ENCODE measurements at regions not wholly inside any gene's neighbourhood (a gene's known extent, or its start where the extent isn't known, plus 50 kb on each side); places are given as distances from the start of the nearest gene placed in this dataset.

DNA sequence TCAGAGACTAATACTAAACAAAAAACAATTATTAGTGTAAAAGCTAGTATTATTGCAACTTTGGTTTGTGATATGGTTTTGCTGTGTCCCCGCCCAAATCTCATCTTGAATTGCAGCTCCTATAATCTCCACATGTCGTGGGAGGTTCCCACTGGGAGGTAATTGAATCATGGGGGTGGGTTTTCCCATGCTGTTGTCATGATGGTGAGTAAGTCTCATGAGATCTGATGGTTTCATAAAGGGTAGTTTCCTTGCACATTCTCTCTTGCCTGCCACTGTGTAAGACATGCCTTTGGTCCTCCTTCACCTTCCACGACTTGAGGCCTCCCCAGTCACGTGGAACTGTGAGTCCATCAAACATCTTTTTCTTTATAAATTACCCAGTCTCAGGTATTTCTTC lies 325.9 kb upstream of the DAB2 start:
- H2BK12ac ChIP-seq (ENCODE audit: insufficient read length, low read depth, low read length): no peak overlapping the region
- no peak overlapping the region for H3K27ac ChIP-seq (ENCODE audit: insufficient read length, low read depth, low read length)
- no peak overlapping the region for H2BK15ac ChIP-seq (ENCODE audit: low read depth, low read length)
- H2AFZ ChIP-seq (ENCODE audit: low read length): no peak overlapping the region
- no peak overlapping the region for H3T11ph ChIP-seq (ENCODE audit: low read length)
- no peak overlapping the region for H3K14ac ChIP-seq (ENCODE audit: insufficient read depth, low read length)
- no peak overlapping the region for H3K9ac ChIP-seq (ENCODE audit: extremely low read depth, insufficient read length, low read length)
- no peak overlapping the region for H3K4ac ChIP-seq (ENCODE audit: low read depth, low read length)
- H3K4me1 ChIP-seq (ENCODE audit: insufficient read depth, low read length): no peaks in the 10 kb centered on the region
- H3K27ac Mint-ChIP-seq: no peak overlapping the region
- no peak overlapping the region for H3K56ac ChIP-seq (ENCODE audit: insufficient read length, low read depth, low read length)
- H4K8ac ChIP-seq (replicated peaks; ENCODE audit: insufficient read length, low read depth, low read length): no peak overlapping the region
- no peaks in the 10 kb centered on the region; a peak in 1 of 7 replicates for H3K36me3 Mint-ChIP-seq (ENCODE audit: insufficient read depth in 1 of 3, low read depth in 3 of 3)
- no peaks in the 10 kb centered on the region for H3K27me3 ChIP-seq (ENCODE audit: insufficient read depth, low read length)
- no peak for DNase-seq
- no peaks in the 10 kb centered on the region for H3K4me1 Mint-ChIP-seq
- no peak overlapping the region for H3K18ac ChIP-seq (ENCODE audit: insufficient read length, low read depth, low read length)
- H2BK20ac ChIP-seq (ENCODE audit: low read depth, low read length, poor library complexity, severe bottlenecking): no peak overlapping the region
- H3K9me3 ChIP-seq (ENCODE audit: control insufficient read depth, low read depth, low read length): no peaks in the 10 kb centered on the region
- no peaks in the 10 kb centered on the region for H3K79me1 ChIP-seq (ENCODE audit: insufficient read depth, low read depth, low read length, poor library complexity, severe bottlenecking)
- no peaks in the 10 kb centered on the region for H3K23me2 ChIP-seq (ENCODE audit: insufficient read length, low read depth, low read length, poor library complexity, severe bottlenecking)
- TF ChIP-seq, protein P1, sequence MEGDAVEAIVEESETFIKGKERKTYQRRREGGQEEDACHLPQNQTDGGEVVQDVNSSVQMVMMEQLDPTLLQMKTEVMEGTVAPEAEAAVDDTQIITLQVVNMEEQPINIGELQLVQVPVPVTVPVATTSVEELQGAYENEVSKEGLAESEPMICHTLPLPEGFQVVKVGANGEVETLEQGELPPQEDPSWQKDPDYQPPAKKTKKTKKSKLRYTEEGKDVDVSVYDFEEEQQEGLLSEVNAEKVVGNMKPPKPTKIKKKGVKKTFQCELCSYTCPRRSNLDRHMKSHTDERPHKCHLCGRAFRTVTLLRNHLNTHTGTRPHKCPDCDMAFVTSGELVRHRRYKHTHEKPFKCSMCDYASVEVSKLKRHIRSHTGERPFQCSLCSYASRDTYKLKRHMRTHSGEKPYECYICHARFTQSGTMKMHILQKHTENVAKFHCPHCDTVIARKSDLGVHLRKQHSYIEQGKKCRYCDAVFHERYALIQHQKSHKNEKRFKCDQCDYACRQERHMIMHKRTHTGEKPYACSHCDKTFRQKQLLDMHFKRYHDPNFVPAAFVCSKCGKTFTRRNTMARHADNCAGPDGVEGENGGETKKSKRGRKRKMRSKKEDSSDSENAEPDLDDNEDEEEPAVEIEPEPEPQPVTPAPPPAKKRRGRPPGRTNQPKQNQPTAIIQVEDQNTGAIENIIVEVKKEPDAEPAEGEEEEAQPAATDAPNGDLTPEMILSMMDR (conservative IDR thresholded peaks at IDR 0.05): no peak
- H4K91ac ChIP-seq (ENCODE audit: insufficient read length, low read depth, low read length): no peak overlapping the region
- H2AK5ac ChIP-seq (ENCODE audit: insufficient read length, low read length): no peak overlapping the region
- no peak overlapping the region for H2BK120ac ChIP-seq (ENCODE audit: low read depth, low read length, poor library complexity, severe bottlenecking)
- H3K4me2 ChIP-seq (ENCODE audit: insufficient read depth, insufficient read length, low read length): no peak overlapping the region
- H3K9me3 Mint-ChIP-seq: peaks cover 6 to 9% of the 10 kb centered on the region in 2 experiments; a peak in 4 of 5 replicates
- H3K27me3 Mint-ChIP-seq (ENCODE audit: low read depth): no peaks in the 10 kb centered on the region
- no peak overlapping the region for H4K5ac ChIP-seq (ENCODE audit: insufficient read length, low read depth, low read length)
- no peaks in the 10 kb centered on the region for H3K79me2 ChIP-seq (ENCODE audit: insufficient read depth, low read length)
- no CpG with 5 or more reads among the region's 4 CpGs for WGBS (ENCODE audit: extremely low coverage, insufficient read length, low lambda C conversion rate)
- H4K20me1 ChIP-seq (ENCODE audit: control insufficient read depth, insufficient read depth, insufficient read length): no peaks in the 10 kb centered on the region
- no peak overlapping the region for H3K4me3 Mint-ChIP-seq
- H2BK5ac ChIP-seq (ENCODE audit: insufficient read length, low read length): no peak overlapping the region
- H3K23ac ChIP-seq (ENCODE audit: insufficient read length, low read depth, low read length): no peak overlapping the region

All from H9 (cell line).